Activated T-helper 1 cell treated with anti-CD3 and anti-CD28 coated beads, Interleukin-12 subunit alpha, Interleukin-12 subunit beta, Interleukin-2, Interleukin-4 antibody, amounts not matched to agents 30 ng/mL and 10 ng/mL and 1 ng/mL, durations not matched to agents 14 hours and 24 hours and 36 hours (primary cell): ENCODE measurements at regions not wholly inside any gene's neighbourhood (a gene's known extent, or its start where the extent isn't known, plus 50 kb on each side); places are given as distances from the start of the nearest gene placed in this dataset.

ENCODE experiments used
- DNase-seq: peaks from one replicate; pipeline ENCODE4 v3.0.0; 2021; ENCODE audit warnings: low spot score
- H3K27ac Mint-ChIP-seq: one replicate; pipeline ENCODE4 v1.8.0; 2021; ENCODE audit warnings: mild to moderate bottlenecking, mixed read lengths
- H3K27me3 Mint-ChIP-seq: one replicate; pipeline ENCODE4 v1.8.0; 2022; ENCODE audit warnings: mild to moderate bottlenecking, moderate library complexity, mixed read lengths; ENCODE audit not compliant: insufficient read depth
- H3K36me3 Mint-ChIP-seq: one replicate; pipeline ENCODE4 v1.8.0; 2021; ENCODE audit warnings: low read depth, mixed read lengths
- H3K4me1 Mint-ChIP-seq: one replicate; pipeline ENCODE4 v1.8.0; 2021; ENCODE audit warnings: low read depth, mixed read lengths
- H3K4me3 Mint-ChIP-seq: one replicate; pipeline ENCODE4 v1.8.0; 2021; ENCODE audit warnings: mild to moderate bottlenecking, moderate library complexity, mixed read lengths
- H3K9me3 Mint-ChIP-seq: one replicate; pipeline ENCODE4 v1.8.0; 2021; ENCODE audit warnings: mixed read lengths
- intact Hi-C: fragments of 100-400 bp; cut with micrococcal nuclease; formaldehyde crosslinking; loops from one replicate; pipeline ENCODE4 v1.15.1; 2024

DNA sequence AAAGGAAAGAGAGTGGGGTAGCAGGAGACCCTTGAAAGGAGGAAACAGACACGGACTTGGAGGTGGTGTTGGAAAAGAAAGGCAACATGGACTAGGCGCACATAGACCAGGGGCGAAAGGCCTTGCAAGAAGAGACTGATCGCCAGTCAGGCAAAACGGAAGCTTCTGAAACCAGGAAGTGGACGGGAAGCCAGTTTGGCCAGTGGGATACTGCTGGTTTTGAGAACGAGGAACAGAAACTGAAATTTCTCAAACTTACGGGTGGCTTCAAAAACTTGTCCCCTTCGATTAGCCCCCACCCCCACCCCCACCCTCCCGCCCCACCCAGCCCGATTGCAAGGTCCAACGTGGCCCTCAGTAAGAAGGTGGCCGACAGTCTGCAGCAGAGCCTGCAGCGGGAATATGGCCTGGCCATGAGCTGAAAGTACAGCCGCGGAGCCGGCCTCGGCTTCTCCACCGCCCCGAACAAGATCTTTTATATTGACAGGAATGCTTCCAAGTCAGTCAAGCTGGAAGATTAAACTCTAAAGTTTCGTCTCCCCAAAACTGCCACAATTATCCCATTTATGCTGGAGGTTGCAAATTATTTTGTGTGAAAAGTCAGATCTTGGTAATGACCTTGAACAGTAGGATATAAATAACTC is 364.7 kb downstream of the BCAT1 start:
- Mint-ChIP-seq H3K36me3 (no peaks in the 10 kb centered on the region), H3K9me3 (peaks cover 8% of the 10 kb centered on the region), H3K27ac (no peak overlapping the region), H3K27me3 (no peaks in the 10 kb centered on the region), H3K4me1 (no peaks in the 10 kb centered on the region), H3K4me3 (no peak overlapping the region)
- no peak for DNase-seq
- intact Hi-C loops = no loop called here

GRCh38 chr12:24582954-24583601 is 365.8 kb downstream of the BCAT1 start:
- H3K4me3 Mint-ChIP-seq = no peak overlapping the region
- no peaks in the 10 kb centered on the region for H3K4me1 Mint-ChIP-seq
- no peak for DNase-seq
- H3K36me3 Mint-ChIP-seq = no peaks in the 10 kb centered on the region
- H3K27me3 Mint-ChIP-seq = no peaks in the 10 kb centered on the region
- peaks cover 8% of the 10 kb centered on the region for H3K9me3 Mint-ChIP-seq
- intact Hi-C loops = no loop called here
- no peak overlapping the region for H3K27ac Mint-ChIP-seq

DNA sequence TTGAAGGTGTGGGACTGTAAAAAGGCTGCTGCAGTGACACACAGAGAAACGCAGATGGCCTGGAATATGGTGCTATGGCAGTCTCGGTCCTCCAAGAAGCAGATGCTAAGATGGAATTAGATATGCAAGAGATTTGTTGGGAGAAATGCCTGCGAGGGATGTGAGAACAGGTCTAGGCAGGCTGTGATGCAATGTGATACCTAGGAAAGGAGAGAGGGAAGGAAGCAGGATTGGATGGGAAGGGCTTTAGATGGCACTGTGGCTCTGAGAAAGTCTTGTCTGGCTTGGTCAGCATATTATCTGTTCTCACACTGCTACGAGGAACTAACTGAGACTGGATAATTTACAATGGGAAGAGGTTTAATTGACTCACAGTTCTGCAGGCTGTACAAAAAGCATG is 374.4 kb downstream of the BCAT1 start:
- no peaks in the 10 kb centered on the region for H3K9me3 Mint-ChIP-seq

GRCh38 chr12:24573621-24574020 is 375.3 kb downstream of the BCAT1 start:
- H3K27ac Mint-ChIP-seq = no peak overlapping the region
- DNase-seq = no peak
- no peaks in the 10 kb centered on the region for H3K4me1 Mint-ChIP-seq
- no peaks in the 10 kb centered on the region for H3K9me3 Mint-ChIP-seq
- no peak overlapping the region for H3K4me3 Mint-ChIP-seq
- no peaks in the 10 kb centered on the region for H3K36me3 Mint-ChIP-seq
- H3K27me3 Mint-ChIP-seq = peaks cover 7% of the 10 kb centered on the region
- intact Hi-C loops = no loop called here

More for the DNA sequence above, 374.4 kb downstream of the BCAT1 start:
- Mint-ChIP-seq H3K36me3 (no peaks in the 10 kb centered on the region), H3K4me1 (no peaks in the 10 kb centered on the region), H3K27me3 (peaks cover 7% of the 10 kb centered on the region), H3K27ac (no peak overlapping the region), H3K4me3 (no peak overlapping the region)
- no peak for DNase-seq
- intact Hi-C loops = no loop called here

GRCh38 chr12:24565300-24565699 is 383.6 kb downstream of the BCAT1 start:
- no peaks in the 10 kb centered on the region for H3K9me3 Mint-ChIP-seq
- intact Hi-C loops = loop anchor here (10.0 kb wide), 1 partner anchor 380 kb away; the partner anchor contains the start of gene BCAT1

GRCh38 chr12:24562771-24563431 is 386.0 kb downstream of the BCAT1 start:
- intact Hi-C loops = loop anchor here (1.0 to 10.0 kb wide), 4 partner anchors 214 to 382 kb away; partner anchors contain the start of gene BCAT1
- no peak for DNase-seq
- Mint-ChIP-seq H3K27me3 (peaks cover 68% of the 10 kb centered on the region), H3K36me3 (peaks cover 4% of the 10 kb centered on the region), H3K4me3 (peak overlapping the region; percentile 82), H3K27ac (no peak overlapping the region), H3K9me3 (no peaks in the 10 kb centered on the region), H3K4me1 (peaks cover 22% of the 10 kb centered on the region)

More at GRCh38 chr12:24565300-24565699, 383.6 kb downstream of the BCAT1 start:
- Mint-ChIP-seq H3K36me3 (peaks cover 4% of the 10 kb centered on the region), H3K4me3 (no peak overlapping the region), H3K4me1 (peaks cover 15% of the 10 kb centered on the region), H3K27me3 (peaks cover 52% of the 10 kb centered on the region), H3K27ac (no peak overlapping the region)
- DNase-seq = no peak

DNA sequence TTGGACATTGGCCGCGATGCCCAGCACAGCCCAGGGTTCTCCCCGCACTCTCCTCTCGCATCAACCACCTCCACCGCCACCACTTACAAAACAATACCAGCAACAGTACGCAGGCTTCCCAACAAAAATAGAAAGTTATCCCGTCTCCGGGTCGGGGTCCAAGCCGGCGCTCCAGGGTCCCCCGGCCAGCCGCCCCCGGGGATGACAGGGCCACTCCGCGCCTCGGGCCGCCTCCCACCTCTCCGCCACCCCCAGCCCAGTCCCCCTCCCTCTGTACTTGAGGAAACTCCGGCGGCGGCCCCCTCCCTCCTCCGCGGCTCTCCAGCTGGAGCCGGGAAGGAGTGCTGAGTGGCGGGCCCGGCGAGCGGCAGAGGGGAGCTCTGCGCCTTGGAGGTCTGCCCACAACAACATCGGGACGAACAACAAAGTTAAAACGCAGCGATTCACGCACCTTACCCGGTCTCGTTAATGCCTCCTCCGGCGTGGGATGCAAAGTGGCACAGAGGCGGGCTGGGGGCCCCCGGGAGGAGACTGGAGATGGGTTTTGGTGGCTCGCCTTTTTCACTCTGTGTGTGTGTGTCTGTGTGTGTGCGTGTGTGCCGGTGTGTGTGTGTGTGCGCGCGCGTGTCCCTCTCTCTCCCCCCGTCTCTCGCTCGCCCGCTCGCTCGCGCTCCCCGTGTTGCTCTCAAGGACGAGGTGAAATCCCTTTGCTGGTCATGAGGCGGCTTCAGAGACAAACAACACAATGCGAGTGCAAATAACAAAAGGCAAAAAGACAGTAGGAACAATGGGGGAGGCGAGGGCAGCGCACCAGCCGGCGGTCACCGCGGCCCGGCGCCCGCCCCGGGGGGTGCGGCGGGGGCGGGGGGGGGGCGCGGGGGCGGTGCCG is 386.8 kb downstream of the BCAT1 start:
- peaks cover 64% of the 10 kb centered on the region for H3K27me3 Mint-ChIP-seq
- H3K27ac Mint-ChIP-seq = peak overlapping the region; percentile 56
- no peaks in the 10 kb centered on the region for H3K9me3 Mint-ChIP-seq
- intact Hi-C loops = loop anchor here (2.0 to 10.0 kb wide), 3 partner anchors 215 to 383 kb away; partner anchors contain the start of gene BCAT1
- H3K36me3 Mint-ChIP-seq = peaks cover 4% of the 10 kb centered on the region
- peak overlapping the region; percentile 82 for H3K4me3 Mint-ChIP-seq
- no peak for DNase-seq
- H3K4me1 Mint-ChIP-seq = peaks cover 22% of the 10 kb centered on the region

- Mint-ChIP-seq H3K27ac (peak overlapping the region; percentile 56), H3K4me1 (peaks cover 22% of the 10 kb centered on the region), H3K4me3 (peak overlapping the region; percentile 82), H3K27me3 (peaks cover 64% of the 10 kb centered on the region), H3K36me3 (peaks cover 4% of the 10 kb centered on the region), H3K9me3 (no peaks in the 10 kb centered on the region)
- DNase-seq = no peak
- intact Hi-C loops = loop anchor here (5.0 to 10.0 kb wide), 2 partner anchors 216 to 383 kb away; partner anchors contain the start of gene BCAT1
Measured at GRCh38 chr12:24561411-24561871, 387.5 kb downstream of the BCAT1 start.

GRCh38 chr12:24560831-24561271 is 388.1 kb downstream of the BCAT1 start:
- Mint-ChIP-seq H3K9me3 (no peaks in the 10 kb centered on the region), H3K4me1 (peaks cover 22% of the 10 kb centered on the region), H3K4me3 (peak overlapping the region; percentile 82), H3K36me3 (peaks cover 4% of the 10 kb centered on the region), H3K27me3 (peaks cover 64% of the 10 kb centered on the region), H3K27ac (no peak overlapping the region)
- no peak for DNase-seq
- intact Hi-C loops = loop anchor here (5.0 to 10.0 kb wide), 2 partner anchors 216 to 384 kb away; partner anchors contain the start of gene BCAT1

DNA sequence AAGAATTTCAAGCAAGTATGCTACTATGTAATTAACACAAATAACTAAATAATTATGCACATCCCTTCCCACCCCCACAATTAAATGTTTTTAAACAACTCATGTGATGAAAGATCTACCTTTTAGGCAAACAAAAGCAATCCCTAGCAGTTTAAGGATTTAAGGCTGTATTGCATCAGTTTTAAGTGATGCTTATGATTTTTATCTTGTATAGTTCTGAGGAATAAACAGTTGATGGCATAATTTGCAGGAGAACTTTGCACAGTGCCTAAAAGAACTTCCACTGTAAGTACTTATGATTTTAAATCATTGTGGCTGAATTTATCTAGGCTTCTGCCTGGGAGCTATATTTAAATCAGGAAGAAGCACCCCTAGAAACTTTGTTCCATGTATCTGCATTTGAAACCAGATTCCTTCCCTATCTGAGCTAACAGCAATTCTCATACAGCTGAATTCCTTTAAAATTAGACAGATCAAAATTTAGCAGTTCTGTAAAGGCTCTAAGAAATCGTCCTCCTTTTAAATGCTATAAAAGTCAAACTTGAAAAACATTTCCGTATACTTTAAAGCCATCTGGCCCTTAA is 388.6 kb downstream of the BCAT1 start:
- Mint-ChIP-seq H3K4me1 (peaks cover 22% of the 10 kb centered on the region), H3K9me3 (no peaks in the 10 kb centered on the region)
- intact Hi-C loops = loop anchor here (5.0 to 10.0 kb wide), 2 partner anchors 217 to 385 kb away; partner anchors contain the start of gene BCAT1

DNA sequence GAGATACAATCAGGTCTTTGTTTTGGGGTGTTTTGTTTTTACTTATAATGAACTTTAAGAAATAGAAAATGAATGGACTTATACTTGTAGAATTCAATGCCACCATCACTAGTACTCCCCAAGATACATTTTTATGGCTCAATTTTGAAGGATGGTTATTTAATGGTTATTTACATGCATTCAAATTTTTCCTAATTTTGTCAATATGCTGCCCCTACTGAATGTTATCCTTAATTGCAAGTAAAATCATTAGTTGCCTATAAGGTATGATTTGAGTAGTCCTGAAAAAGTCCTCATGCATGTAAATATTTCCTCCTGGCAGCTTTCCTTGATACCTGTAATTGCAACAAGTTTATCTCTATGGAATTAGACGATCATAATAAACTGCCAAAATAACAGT is 391.2 kb downstream of the BCAT1 start:
- no peak for DNase-seq
- Mint-ChIP-seq H3K4me3 (no peak overlapping the region), H3K36me3 (peaks cover 4% of the 10 kb centered on the region), H3K9me3 (peaks cover 3% of the 10 kb centered on the region), H3K4me1 (peaks cover 14% of the 10 kb centered on the region), H3K27me3 (peaks cover 36% of the 10 kb centered on the region), H3K27ac (no peak overlapping the region)
- intact Hi-C loops = no loop called here

More for the DNA sequence above, 388.6 kb downstream of the BCAT1 start:
- Mint-ChIP-seq H3K4me3 (peak overlapping the region; percentile 82), H3K27me3 (peaks cover 59% of the 10 kb centered on the region), H3K27ac (no peak overlapping the region), H3K36me3 (peaks cover 4% of the 10 kb centered on the region)
- no peak for DNase-seq

- no peak for DNase-seq
- H3K36me3 Mint-ChIP-seq = no peaks in the 10 kb centered on the region
- H3K9me3 Mint-ChIP-seq = peaks cover 3% of the 10 kb centered on the region
- peaks cover 21% of the 10 kb centered on the region for H3K27me3 Mint-ChIP-seq
- peaks cover 7% of the 10 kb centered on the region for H3K4me1 Mint-ChIP-seq
- H3K27ac Mint-ChIP-seq = no peak overlapping the region
- H3K4me3 Mint-ChIP-seq = no peak overlapping the region
- intact Hi-C loops = no loop called here
Measured at GRCh38 chr12:24555730-24556129, 393.2 kb downstream of the BCAT1 start.
